Loucy (cell line): ENCODE measurements at regions not wholly inside any gene's neighbourhood (a gene's known extent, or its start where the extent isn't known, plus 50 kb on each side); places are given as distances from the start of the nearest gene placed in this dataset.

Experiments
- H2AFZ ChIP-seq: fragments of 200-600 bp; sonication (generic); 2 replicates; pipeline ENCODE4 v1.6.0; 2016; ENCODE audit warnings: antibody characterized with exemption, mild to moderate bottlenecking, low read length, moderate library complexity
- H3F3A ChIP-seq: fragments of 200-600 bp; 2 replicates; pipeline ENCODE4 v1.6.0; 2016; ENCODE audit warnings: antibody characterized with exemption, low read depth, mild to moderate bottlenecking
- H3K27me3 ChIP-seq: fragments of 200-600 bp; sonication (generic); 2 replicates; pipeline ENCODE4 v1.6.1; 2014; ENCODE audit warnings: low read length, mild to moderate bottlenecking; ENCODE audit not compliant: insufficient read depth, poor library complexity, severe bottlenecking
- H3K36me3 ChIP-seq: fragments of 200-600 bp; sonication (generic); 2 replicates; pipeline ENCODE4 v1.6.1; 2016; ENCODE audit warnings: low read length; ENCODE audit not compliant: insufficient read depth
- H3K4me1 ChIP-seq: fragments of 200-600 bp; sonication (generic); 2 replicates; pipeline ENCODE4 v1.5.1; 2014; ENCODE audit warnings: low read length, mild to moderate bottlenecking; ENCODE audit not compliant: insufficient read depth, poor library complexity, severe bottlenecking
- H3K4me2 ChIP-seq: fragments of 200-600 bp; sonication (generic); 2 replicates; pipeline ENCODE4 v1.6.0; 2014; ENCODE audit warnings: antibody characterized with exemption, low read length, low read depth, mild to moderate bottlenecking; ENCODE audit not compliant: poor library complexity, severe bottlenecking
- H3K4me3 ChIP-seq: fragments of 200-600 bp; sonication (generic); 2 replicates; pipeline ENCODE4 v1.5.1; 2014; ENCODE audit warnings: low read length, mild to moderate bottlenecking, mixed read lengths; ENCODE audit not compliant: poor library complexity, severe bottlenecking
- H3K79me2 ChIP-seq: fragments of 200-600 bp; sonication (generic); 2 replicates; pipeline ENCODE4 v1.6.1; 2014; ENCODE audit warnings: low read length; ENCODE audit not compliant: insufficient read depth
- H3K9ac ChIP-seq: fragments of 200-600 bp; sonication (generic); 2 replicates; pipeline ENCODE4 v1.6.0; 2014; ENCODE audit warnings: mild to moderate bottlenecking, low read depth, low read length, moderate library complexity; ENCODE audit not compliant: poor library complexity, severe bottlenecking
- H3K9me2 ChIP-seq: fragments of 200-600 bp; sonication (generic); replicated peaks from 2 replicates; pipeline ENCODE4 v1.6.1; 2016; ENCODE audit warnings: low read depth, low read length, mixed read lengths
- H3K9me3 ChIP-seq: fragments of 200-600 bp; sonication (generic); 2 replicates; pipeline ENCODE4 v1.6.1; 2014; ENCODE audit warnings: mild to moderate bottlenecking, antibody characterized with exemption, low read length, low read depth; ENCODE audit not compliant: insufficient read depth
- H4K20me1 ChIP-seq: fragments of 200-600 bp; sonication (generic); 2 replicates; pipeline ENCODE4 v1.6.0; 2014; ENCODE audit warnings: antibody characterized with exemption, low read length, mild to moderate bottlenecking; ENCODE audit not compliant: insufficient read depth, poor library complexity, severe bottlenecking
- EZH2phosphoT487 ChIP-seq: fragments of 200-600 bp; IDR thresholded peaks from 2 replicates; pipeline ENCODE4 v1.6.1; 2018; ENCODE audit warnings: antibody characterized with exemption, mild to moderate bottlenecking, moderate library complexity, borderline replicate concordance
- TF ChIP-seq, protein P1 (sequence below): fragments of 200-600 bp; sonication (generic); conservative IDR thresholded peaks from 2 replicates; pipeline ENCODE4 v1.5.1; 2014; ENCODE audit warnings: mild to moderate bottlenecking, antibody characterized with exemption, low read length

DNA sequence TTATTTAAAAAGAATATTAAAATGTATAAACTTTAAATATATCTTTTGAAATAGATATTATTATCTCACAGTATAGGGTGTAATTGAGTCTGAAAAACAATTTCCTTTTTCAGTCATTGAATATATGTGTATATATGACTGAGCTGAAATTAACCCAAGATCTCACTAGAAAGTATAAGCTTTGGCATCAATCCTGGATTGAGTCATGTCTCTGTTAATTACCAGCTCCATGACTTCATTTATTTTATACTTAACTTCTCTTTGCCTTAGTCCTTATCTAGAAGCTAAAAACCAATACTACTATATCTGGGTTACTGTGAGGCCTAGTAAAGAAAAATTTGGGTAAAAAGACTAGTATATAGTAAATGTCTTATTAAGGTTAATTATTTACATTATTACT, 1020.3 kb downstream of the LRFN5 start:
- no peaks in the 10 kb centered on the region for H3K9me2 ChIP-seq
- H2AFZ ChIP-seq = no peak overlapping the region
- no peaks in the 10 kb centered on the region; the same call in 1 of the 2 replicates for H3K36me3 ChIP-seq
- no peak overlapping the region for H3K4me3 ChIP-seq
- no peak overlapping the region for H3K4me2 ChIP-seq
- TF ChIP-seq, protein P1, sequence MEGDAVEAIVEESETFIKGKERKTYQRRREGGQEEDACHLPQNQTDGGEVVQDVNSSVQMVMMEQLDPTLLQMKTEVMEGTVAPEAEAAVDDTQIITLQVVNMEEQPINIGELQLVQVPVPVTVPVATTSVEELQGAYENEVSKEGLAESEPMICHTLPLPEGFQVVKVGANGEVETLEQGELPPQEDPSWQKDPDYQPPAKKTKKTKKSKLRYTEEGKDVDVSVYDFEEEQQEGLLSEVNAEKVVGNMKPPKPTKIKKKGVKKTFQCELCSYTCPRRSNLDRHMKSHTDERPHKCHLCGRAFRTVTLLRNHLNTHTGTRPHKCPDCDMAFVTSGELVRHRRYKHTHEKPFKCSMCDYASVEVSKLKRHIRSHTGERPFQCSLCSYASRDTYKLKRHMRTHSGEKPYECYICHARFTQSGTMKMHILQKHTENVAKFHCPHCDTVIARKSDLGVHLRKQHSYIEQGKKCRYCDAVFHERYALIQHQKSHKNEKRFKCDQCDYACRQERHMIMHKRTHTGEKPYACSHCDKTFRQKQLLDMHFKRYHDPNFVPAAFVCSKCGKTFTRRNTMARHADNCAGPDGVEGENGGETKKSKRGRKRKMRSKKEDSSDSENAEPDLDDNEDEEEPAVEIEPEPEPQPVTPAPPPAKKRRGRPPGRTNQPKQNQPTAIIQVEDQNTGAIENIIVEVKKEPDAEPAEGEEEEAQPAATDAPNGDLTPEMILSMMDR = no peak
- no peaks in the 10 kb centered on the region for H3K9me3 ChIP-seq
- peaks cover 46% of the 10 kb centered on the region for H3K4me1 ChIP-seq
- H3K27me3 ChIP-seq = no peaks in the 10 kb centered on the region
- H3K79me2 ChIP-seq = no peaks in the 10 kb centered on the region
- peaks cover 9% of the 10 kb centered on the region; the same call in 1 of the 2 replicates for H3F3A ChIP-seq
- H4K20me1 ChIP-seq = no peaks in the 10 kb centered on the region
- H3K9ac ChIP-seq = no peak overlapping the region

DNA sequence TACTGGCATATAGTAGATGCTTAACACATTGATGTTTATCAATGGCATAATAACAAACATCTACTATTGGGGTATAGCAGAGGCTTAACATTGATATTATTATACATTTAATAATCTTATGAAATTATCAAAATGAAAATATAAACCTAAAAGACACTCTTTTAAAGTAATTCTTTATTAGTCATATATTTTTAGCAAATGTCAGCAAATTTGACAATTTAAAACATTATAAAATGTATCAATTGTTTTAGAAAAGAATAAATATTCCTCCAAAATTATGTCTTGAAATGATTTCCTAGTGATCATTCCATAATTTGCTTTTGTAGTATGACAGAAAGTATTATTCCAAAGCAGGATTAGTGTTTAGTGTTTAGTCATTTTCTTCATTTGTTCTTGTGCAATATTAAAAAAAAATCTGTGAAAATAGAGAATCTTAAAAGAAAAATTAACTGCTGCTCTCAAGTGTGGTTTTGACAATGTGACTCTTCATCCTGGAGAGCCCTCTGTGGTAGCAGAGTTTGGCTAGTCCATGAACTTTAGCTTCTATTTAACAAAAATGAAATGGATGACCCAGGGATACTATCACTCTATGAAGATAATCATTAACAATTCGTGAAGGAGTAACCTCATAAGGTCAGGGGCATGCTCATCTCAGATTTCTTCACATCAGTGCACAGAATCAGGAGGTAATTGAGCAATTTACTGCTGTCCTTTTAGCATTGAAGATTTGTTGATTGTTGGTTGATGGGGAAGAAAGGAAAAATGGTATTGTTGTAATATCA, 1018.5 kb downstream of the LRFN5 start:
- no peak overlapping the region for H3K4me2 ChIP-seq
- H3K9ac ChIP-seq = no peak overlapping the region
- no peaks in the 10 kb centered on the region; the same call in 1 of the 2 replicates for H3K36me3 ChIP-seq
- peaks cover 9% of the 10 kb centered on the region; the same call in 1 of the 2 replicates for H3F3A ChIP-seq
- H3K4me1 ChIP-seq = peaks cover 45% of the 10 kb centered on the region
- H3K4me3 ChIP-seq = no peak overlapping the region
- no peaks in the 10 kb centered on the region for H4K20me1 ChIP-seq
- H3K27me3 ChIP-seq = no peaks in the 10 kb centered on the region
- no peaks in the 10 kb centered on the region for H3K9me2 ChIP-seq
- no peaks in the 10 kb centered on the region for H3K9me3 ChIP-seq
- H2AFZ ChIP-seq = peak overlapping the region; percentile 78
- TF ChIP-seq, protein P1 = no peak
- TF ChIP-seq EZH2phosphoT487 = no peak
- no peaks in the 10 kb centered on the region for H3K79me2 ChIP-seq

DNA sequence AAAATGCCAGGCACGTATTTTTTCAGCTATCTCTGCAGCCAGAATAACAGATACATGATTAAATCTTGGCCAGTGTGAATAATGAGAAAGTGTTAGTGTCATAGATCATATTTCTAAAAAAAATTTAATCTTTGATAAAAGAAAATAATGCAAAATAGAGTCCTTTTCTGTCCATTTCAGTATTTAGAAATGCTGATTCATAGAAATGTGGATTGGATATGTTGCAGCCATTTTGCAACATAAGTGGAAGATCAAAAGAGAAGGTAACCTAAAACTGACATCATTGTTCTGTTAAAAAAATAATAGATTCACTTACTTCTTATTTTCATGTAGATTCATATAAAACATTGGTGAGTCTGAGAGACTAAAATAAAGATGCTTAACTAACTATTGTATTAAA, 1010.3 kb downstream of the LRFN5 start:
- no peak for TF ChIP-seq EZH2phosphoT487
- TF ChIP-seq, protein P1 = no peak
- H3K9me2 ChIP-seq = no peaks in the 10 kb centered on the region
- no peaks in the 10 kb centered on the region for H4K20me1 ChIP-seq
- H3K36me3 ChIP-seq = no peaks in the 10 kb centered on the region
- no peak overlapping the region for H3K4me3 ChIP-seq
- no peaks in the 10 kb centered on the region for H3K79me2 ChIP-seq
- no peak overlapping the region for H3K9ac ChIP-seq
- H2AFZ ChIP-seq = no peak overlapping the region
- H3K4me2 ChIP-seq = no peak overlapping the region
- H3F3A ChIP-seq = no peaks in the 10 kb centered on the region
- H3K4me1 ChIP-seq = no peaks in the 10 kb centered on the region
- no peaks in the 10 kb centered on the region for H3K27me3 ChIP-seq
- no peaks in the 10 kb centered on the region for H3K9me3 ChIP-seq
